DMS79 treated with DMSO at 0.1 percent for 48 hours (cell line): ENCODE measurements at regions not wholly inside any gene's neighbourhood (a gene's known extent, or its start where the extent isn't known, plus 50 kb on each side); places are given as distances from the start of the nearest gene placed in this dataset.
"Not testable (repeated sequence)": the region's sequence is repeated elsewhere in the genome, so short reads cannot be mapped to it uniquely, and the experiment has no call there.

Experiments
- DNase-seq: peaks from one replicate; lab custom pipeline; 2025; lab: John Stamatoyannopoulos, UW

DNA sequence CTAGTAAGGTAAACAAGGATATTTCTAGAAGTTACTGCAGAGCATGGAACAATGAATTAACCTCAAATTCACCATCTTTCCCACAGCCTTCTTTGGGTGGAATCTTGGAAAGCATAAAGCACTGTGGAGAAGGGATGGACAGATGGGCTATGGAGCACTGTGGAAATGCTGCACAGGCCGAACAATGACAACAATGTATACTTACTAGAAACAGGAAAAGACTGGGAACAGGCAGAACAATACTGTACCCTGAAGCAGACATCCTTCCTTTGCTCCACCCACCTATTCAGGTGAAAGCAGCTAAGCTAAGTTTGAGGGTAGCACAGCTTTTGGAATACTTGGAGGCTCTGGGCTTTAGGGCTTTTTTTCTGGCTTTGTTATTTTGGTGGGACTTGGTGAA lies 250.6 kb upstream of the KLF8 start:
- no peak for DNase-seq

DNA sequence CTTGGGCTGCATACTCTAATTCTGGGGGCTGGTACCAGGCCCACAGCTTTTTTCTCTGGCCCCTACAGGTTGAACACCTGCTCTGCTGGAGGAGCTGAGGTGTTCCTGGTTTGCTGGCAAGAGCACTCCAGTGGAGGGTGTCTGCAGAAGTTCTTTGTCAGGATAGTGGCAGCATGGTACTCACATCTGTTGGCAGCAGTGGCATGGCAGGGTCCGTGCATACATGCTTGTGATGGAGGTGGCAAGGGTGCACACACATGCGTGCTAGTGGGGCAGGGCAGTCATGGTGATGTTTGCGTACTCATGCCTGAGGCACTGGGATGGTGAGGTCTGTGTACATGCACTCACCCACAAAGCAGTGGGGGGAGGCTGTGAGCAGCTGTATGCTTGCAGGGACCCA lies 235.5 kb upstream of the KLF8 start:
- DNase-seq: no peak

GRCh38 chrX:56000174-56000573 lies 232.0 kb upstream of the KLF8 start:
- no peak for DNase-seq

GRCh38 chrX:56000729-56001128 lies 231.4 kb upstream of the KLF8 start:
- no peak for DNase-seq

- DNase-seq: peak; percentile 34
These were observed 206.1 kb upstream of the KLF8 start for GRCh38 chrX:56025872-56026571.

- peak; percentile 76 for DNase-seq
These were observed 205.3 kb upstream of the KLF8 start for GRCh38 chrX:56026815-56027214.

GRCh38 chrX:56029188-56029587 lies 203.0 kb upstream of the KLF8 start:
- DNase-seq: no peak

DNA sequence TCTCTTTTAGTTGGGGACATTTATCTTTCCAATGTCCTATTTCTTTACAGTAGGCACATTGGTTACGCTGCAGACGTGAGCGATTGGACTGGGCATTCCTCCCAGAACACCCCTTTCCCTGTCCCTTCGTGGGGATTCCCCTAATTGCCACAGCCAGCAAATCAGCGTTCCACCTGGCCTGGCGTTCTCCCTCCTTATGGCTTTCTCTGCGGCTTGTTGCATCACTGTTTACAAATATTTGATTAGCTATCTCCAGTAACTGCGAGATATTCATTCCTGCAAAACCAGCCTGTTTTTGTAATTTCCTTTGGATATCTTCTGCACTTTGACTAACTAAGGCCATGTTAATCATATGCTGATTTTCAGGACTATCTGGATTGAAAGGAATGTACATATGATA lies 202.5 kb upstream of the KLF8 start:
- DNase-seq: no peak

DNA sequence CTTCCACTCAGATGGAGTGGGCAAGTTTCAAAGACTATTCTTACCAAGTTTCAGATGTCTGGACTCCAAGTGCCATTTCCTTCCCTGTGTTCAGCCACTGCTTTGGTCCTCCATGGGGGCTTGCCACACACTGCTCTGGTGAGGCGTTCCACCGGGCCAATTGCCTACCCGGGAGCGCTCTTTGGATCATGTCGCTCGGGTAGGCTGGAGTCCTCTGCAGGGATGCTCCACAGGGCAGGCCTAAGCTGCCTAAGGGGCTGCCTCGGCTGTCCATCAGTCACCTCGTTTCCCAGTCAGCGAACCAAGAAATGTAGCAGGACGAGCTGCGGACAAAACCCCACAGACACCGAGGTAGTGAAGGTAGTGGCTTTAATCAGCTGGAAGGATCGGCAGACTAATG lies 200.7 kb upstream of the KLF8 start:
- DNase-seq: no peak

- no peak for DNase-seq
These were observed 198.5 kb upstream of the KLF8 start for GRCh38 chrX:56033495-56034180.

DNA sequence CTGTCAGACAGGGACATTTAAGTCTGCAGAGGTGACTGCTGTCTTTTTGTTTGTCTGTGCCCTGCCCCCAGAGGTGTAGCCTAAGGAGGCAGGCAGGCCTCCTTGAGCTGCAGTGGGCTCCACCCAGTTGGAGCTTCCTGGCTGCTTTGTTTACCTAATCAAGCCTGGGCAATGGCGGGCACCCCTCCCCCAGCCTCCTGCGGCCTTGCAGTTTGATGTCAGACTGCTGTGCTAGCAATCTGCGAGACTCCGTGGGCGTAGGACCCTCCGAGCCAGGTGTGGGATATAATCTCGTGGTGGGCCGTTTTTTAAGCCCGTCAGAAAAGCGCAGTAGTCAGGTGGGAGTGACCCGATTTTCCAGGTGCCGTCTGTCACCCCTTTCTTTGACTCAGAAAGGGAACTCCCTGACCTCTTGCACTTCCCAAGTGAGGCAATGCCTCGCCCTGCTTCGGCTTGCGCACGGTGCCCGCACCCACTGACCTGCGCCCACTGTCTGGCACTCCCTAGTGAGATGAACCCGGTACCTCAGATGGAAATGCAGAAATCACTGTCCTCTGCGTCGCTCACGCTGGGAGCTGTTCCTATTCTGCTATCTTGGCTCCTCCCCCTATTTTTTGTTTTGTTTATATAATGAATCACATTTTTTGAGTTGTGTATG lies 179.4 kb upstream of the KLF8 start:
- DNase-seq: not testable (repeated sequence)

- DNase-seq: no peak
These were observed 174.8 kb upstream of the KLF8 start for GRCh38 chrX:56057325-56057724.

DNA sequence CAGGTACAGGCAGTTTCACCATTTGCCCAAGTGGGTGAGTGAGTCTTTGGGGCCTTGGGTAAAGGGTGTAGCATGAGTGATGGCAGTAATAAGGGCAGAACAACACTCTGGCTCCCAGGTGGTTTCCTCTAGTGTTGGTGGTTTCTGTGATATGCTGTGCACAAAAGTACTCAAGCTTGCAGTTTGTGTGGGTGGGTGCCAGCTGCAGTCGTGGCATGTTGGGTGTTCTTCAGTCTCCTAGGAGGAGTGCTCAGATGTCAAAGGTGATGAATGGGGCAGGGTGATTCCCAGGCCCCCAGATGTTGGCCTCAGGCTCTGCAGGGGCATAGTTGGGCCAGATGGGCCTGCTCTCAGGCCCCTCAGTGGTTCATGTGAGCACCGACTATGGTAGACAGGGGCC lies 166.1 kb upstream of the KLF8 start:
- no peak for DNase-seq

DNA sequence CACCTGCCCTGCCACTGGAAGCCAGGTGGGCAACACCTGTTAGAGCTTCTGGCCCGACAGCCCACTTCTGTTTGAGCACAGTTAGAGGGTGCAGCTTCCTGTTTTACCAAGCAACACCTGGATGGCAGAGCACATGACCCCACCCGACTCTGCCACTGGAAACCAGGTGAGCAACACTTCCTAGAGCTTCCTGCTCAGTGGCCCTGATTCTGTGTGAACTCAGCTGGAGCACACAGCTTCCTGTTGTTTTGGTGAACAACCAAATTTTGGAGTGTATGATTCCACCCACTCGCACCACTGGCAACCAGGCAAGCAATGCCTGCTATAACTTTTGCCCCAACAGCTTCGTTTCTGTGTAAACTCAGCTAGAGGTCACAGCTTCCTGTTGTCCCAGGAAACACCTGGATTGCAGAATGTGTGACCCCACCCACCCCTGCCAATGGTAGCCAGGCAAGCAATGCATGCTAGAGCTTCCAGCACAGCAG lies 163.8 kb upstream of the KLF8 start:
- no peak for DNase-seq

- DNase-seq: no peak
These were observed 162.7 kb upstream of the KLF8 start for GRCh38 chrX:56069299-56069931.

DNA sequence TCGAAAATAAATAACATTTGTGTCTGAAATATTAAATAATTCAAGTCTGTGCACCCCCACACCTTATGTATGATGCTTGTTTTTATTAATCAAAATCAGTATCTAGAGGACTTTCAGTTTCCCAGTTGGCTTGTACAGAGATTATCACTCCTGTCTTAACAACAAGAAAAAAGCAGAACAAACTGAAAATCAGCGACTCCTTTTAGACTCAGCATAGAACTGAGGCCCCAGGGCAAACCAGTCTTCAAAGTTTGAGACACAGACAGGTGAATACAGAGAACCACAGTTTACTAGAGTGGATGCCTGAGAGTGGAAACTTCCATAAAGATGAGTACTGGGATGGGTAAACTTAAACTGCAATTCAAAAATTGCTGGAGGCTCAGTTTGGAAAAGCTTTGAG lies 142.8 kb upstream of the KLF8 start:
- no peak for DNase-seq

DNA sequence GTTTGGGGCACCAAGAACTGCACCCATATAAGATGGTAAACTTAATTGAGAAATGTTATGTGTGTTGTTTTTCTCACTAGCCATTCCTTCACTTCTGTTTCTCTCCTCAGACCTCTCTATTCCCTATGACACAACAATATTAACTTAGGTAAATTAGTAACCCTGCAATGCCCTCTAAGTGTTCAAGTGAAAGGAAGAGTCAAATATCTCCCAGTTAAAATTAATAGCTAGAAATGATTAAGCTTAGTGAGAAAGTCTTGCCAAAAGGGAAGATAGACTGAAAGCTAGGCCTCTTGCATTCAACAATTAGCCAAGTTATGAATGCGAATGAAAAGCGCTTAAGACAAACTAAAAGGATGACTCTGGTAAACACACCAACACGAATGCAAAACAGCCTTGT lies 132.9 kb upstream of the KLF8 start:
- no peak for DNase-seq

- DNase-seq: no peak
These were observed 124.8 kb upstream of the KLF8 start for GRCh38 chrX:56107320-56107719.

- no peak for DNase-seq
These were observed 118.2 kb upstream of the KLF8 start for GRCh38 chrX:56113785-56114436.

DNA sequence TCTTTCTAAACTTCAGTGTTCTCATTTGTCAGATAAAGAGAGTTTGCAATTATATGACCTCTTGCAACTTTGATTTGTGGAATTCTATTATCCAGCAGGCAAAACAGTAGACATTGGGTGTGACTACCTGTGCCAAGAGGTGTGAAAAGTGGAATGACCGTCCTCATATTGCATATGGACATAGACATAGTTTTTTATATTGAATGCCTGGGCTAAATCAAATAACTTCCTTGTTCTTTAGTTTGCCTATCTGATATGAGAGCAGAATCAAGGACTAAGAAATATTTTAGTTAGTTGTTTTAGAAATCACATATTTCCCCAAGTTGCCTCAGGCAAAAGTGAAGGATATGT lies 117.7 kb upstream of the KLF8 start:
- DNase-seq: no peak

- DNase-seq: no peak
These were observed 111.9 kb upstream of the KLF8 start for GRCh38 chrX:56120242-56120641.

- no peak for DNase-seq
These were observed 106.2 kb upstream of the KLF8 start for GRCh38 chrX:56125946-56126345.
